Stimulated activated CD8-positive, alpha-beta memory T cell treated with anti-CD3 and anti-CD28 coated beads, Interleukin-15, amount 100 ng/mL, for 1 hour (primary cell): ENCODE measurements at regions not wholly inside any gene's neighbourhood (a gene's known extent, or its start where the extent isn't known, plus 50 kb on each side); places are given as distances from the start of the nearest gene placed in this dataset.

Source experiments
- DNase-seq: peaks from one replicate; pipeline ENCODE4 v3.0.0-alpha.2; 2020; ENCODE audit warnings: low read depth

GRCh38 chr1:29436181-29436785, 200.0 kb downstream of the PTPRU start:
- no peak for DNase-seq

- DNase-seq = no peak
Measured at GRCh38 chr1:29433830-29434229, 197.5 kb downstream of the PTPRU start.

- DNase-seq = no peak
Measured at GRCh38 chr1:29431138-29431537, 194.8 kb downstream of the PTPRU start.

GRCh38 chr1:29429656-29430055, 193.3 kb downstream of the PTPRU start:
- no peak for DNase-seq

- DNase-seq = no peak
Measured at GRCh38 chr1:29428997-29429396, 192.7 kb downstream of the PTPRU start.

GRCh38 chr1:29428280-29428615, 191.9 kb downstream of the PTPRU start:
- no peak for DNase-seq

GRCh38 chr1:29427614-29428279, 191.4 kb downstream of the PTPRU start:
- no peak for DNase-seq

- no peak for DNase-seq
Measured at GRCh38 chr1:29426701-29427279, 190.5 kb downstream of the PTPRU start.

GRCh38 chr1:29425631-29426030, 189.3 kb downstream of the PTPRU start:
- no peak for DNase-seq

GRCh38 chr1:29424266-29424665, 187.9 kb downstream of the PTPRU start:
- no peak for DNase-seq

- DNase-seq = no peak
Measured at GRCh38 chr1:29420202-29420601, 183.9 kb downstream of the PTPRU start.

- no peak for DNase-seq
Measured at GRCh38 chr1:29417971-29418370, 181.6 kb downstream of the PTPRU start.

- no peak for DNase-seq
Measured at GRCh38 chr1:29417147-29417858, 181.0 kb downstream of the PTPRU start.

GRCh38 chr1:29416267-29417146, 180.2 kb downstream of the PTPRU start:
- DNase-seq = no peak

GRCh38 chr1:29415861-29416260, 179.5 kb downstream of the PTPRU start:
- DNase-seq = no peak

GRCh38 chr1:29415156-29415830, 179.0 kb downstream of the PTPRU start:
- no peak for DNase-seq

- no peak for DNase-seq
Measured at GRCh38 chr1:29414086-29414485, 177.8 kb downstream of the PTPRU start.

- no peak for DNase-seq
Measured at GRCh38 chr1:29413661-29414060, 177.3 kb downstream of the PTPRU start.

- DNase-seq = no peak
Measured at GRCh38 chr1:29412591-29412990, 176.3 kb downstream of the PTPRU start.

- no peak for DNase-seq
Measured at GRCh38 chr1:29410476-29410875, 174.2 kb downstream of the PTPRU start.

GRCh38 chr1:29409616-29410015, 173.3 kb downstream of the PTPRU start:
- DNase-seq = no peak
